HG03064 (cell line): ENCODE measurements at regions not wholly inside any gene's neighbourhood (a gene's known extent, or its start where the extent isn't known, plus 50 kb on each side); places are given as distances from the start of the nearest gene placed in this dataset.

Source experiments
- ATAC-seq: cut with Tn5 transposase; IDR thresholded peaks from one replicate; pipeline ENCODE4 v1.9.1; 2021; ENCODE audit warnings: low read depth; ENCODE audit not compliant: unreplicated experiment

- no peak for ATAC-seq
Observed at GRCh38 chr1:214918745-214919144, 163.8 kb upstream of the KCNK2 start.

- no peak for ATAC-seq
Observed at GRCh38 chr1:214920337-214920736, 162.2 kb upstream of the KCNK2 start.

GRCh38 chr1:214923278-214923915 lies 159.1 kb upstream of the KCNK2 start:
- no peak for ATAC-seq

- no peak for ATAC-seq
Observed at GRCh38 chr1:214927796-214928195, 154.7 kb upstream of the KCNK2 start.

GRCh38 chr1:214928574-214928973 lies 154.0 kb upstream of the KCNK2 start:
- ATAC-seq, result no peak

GRCh38 chr1:214933375-214933774 lies 149.2 kb upstream of the KCNK2 start:
- no peak for ATAC-seq

GRCh38 chr1:214934045-214934444 lies 148.5 kb upstream of the KCNK2 start:
- no peak for ATAC-seq

GRCh38 chr1:214935258-214935657 lies 147.3 kb upstream of the KCNK2 start:
- no peak for ATAC-seq

- no peak for ATAC-seq
Observed at GRCh38 chr1:214939180-214939579, 143.4 kb upstream of the KCNK2 start.

- no peak for ATAC-seq
Observed at GRCh38 chr1:214941061-214941460, 141.5 kb upstream of the KCNK2 start.

GRCh38 chr1:214943054-214943453 lies 139.5 kb upstream of the KCNK2 start:
- ATAC-seq, result no peak

GRCh38 chr1:214946615-214947014 lies 135.9 kb upstream of the KCNK2 start:
- no peak for ATAC-seq

GRCh38 chr1:214952648-214953047 lies 129.9 kb upstream of the KCNK2 start:
- ATAC-seq, result no peak

GRCh38 chr1:214953901-214954616 lies 128.5 kb upstream of the KCNK2 start:
- ATAC-seq, result no peak

- ATAC-seq, result no peak
Observed at GRCh38 chr1:214954617-214954949, 128.0 kb upstream of the KCNK2 start.

- ATAC-seq, result no peak
Observed at GRCh38 chr1:214957330-214958137, 125.0 kb upstream of the KCNK2 start.

- ATAC-seq, result no peak
Observed at GRCh38 chr1:214958486-214958885, 124.1 kb upstream of the KCNK2 start.

- no peak for ATAC-seq
Observed at GRCh38 chr1:214966346-214966745, 116.2 kb upstream of the KCNK2 start.

- ATAC-seq, result no peak
Observed at GRCh38 chr1:214967865-214968575, 114.5 kb upstream of the KCNK2 start.

GRCh38 chr1:214970016-214970415 lies 112.5 kb upstream of the KCNK2 start:
- no peak for ATAC-seq

- ATAC-seq, result no peak
Observed at GRCh38 chr1:214971071-214971470, 111.5 kb upstream of the KCNK2 start.
